Inflammatory macrophage (primary cell): ENCODE measurements at regions not wholly inside any gene's neighbourhood (a gene's known extent, or its start where the extent isn't known, plus 50 kb on each side); places are given as distances from the start of the nearest gene placed in this dataset.

Experiments
- DNase-seq, 2 donors: peaks; one replicate each; pipeline ENCODE4 v3.0.0-alpha.2; 2020 to 2022

DNA sequence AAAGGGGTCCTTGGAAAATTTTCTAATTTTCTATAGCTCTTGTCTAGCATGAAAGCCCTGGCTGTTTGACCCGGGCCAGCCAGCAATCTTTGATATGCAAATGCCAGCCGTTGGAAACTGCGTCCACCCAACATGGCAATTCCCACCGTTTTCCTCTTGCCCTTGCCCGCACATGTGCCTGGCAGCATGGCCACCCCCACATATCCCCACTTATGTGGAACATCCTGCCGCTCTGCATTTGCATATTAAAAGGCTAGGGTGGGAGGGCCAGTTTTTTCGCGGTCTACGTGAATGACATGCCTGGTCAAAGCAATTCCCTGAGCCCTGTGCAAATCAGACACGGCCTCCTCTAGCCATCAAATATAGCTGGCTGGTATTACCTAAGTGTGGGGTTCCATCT, 110.3 kb upstream of the TDRD3 start:
- DNase-seq: no peak

DNA sequence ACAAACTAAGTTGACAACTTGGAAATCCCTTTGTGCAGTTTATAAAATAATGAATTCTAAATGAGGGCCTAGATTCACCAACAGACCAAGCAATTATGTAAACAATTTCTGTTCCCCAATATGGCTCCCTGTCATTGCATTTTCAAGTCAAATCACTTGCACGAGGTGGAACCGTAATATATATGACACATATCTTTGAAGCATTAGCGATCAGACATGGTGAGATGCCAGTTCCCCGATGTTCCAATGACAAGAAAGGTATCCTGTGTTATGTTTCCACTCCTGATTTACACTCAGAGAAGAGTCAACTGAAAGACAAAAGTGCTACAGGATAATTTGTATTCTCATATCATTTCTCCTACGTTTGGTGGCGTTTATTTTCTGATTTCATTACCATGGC, 108.5 kb upstream of the TDRD3 start:
- DNase-seq: no peak

DNA sequence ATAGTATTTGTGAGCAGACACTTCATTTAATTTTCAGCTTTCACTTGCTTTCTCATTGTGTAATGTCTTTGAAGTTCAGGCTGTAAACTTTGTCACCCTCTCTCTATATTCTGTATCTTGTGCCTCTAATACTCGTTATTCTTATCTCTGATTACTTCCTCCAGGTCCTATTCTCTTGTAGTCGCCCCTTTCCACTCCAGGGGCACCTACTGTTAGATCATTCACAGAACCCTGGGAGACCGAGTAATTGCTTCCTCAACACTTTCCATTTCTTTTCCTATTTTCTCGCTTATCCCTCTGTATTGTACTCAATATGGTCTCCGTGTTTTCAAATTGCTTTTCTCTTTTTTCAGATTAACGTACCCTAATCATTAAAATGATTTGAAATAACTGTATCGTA, 93.9 kb upstream of the TDRD3 start:
- no peak for DNase-seq

DNA sequence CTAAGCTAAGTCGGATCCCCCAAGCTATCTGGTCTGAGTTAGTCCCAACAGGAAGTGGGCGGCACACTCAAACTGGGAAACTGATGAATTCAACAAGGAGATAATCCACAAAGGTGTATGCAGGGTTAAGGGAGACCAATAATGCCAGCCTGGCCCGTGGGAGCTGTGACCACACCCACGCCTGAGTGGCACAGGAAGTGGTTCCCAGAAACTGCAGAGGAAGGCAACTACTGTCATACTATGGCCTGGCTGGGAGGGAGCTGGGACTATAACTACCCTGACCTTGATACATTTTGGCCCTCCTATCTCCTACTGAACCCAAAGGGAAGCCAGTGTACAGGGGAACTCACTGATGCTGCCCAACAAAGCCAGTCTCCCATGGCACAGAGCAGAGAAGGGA, 85.5 kb upstream of the TDRD3 start:
- no peak for DNase-seq

DNA sequence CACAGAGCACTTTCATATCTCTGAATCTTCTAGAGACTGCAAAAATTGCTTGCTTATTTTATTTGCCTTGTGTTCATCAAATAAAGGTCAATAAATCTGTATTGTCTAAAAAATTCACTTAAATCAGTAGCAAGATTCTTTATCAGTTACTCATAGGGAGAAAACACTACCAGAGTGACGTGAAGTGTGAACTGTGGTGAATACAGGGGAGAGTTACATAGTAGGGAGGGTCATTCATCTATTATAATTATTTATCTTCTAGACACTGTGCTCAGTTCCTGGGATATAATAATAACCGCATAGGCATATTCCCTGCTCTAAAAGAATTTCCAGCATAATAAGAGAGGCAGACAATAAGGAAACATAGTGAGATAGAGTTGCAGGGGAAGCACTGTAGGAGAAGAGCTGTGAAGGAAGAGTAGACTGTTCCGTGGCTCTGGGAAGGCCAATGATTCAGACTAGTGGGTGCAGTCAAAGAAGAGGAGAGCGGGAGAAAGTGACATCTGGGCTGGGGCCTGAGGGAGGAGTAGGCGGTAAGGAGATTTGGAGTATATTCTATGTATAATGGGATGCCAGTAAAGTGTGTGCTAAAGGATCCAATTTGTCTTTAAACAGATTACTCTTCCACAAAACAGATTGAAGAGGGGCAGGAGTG, 84.0 kb upstream of the TDRD3 start:
- no peak for DNase-seq

DNA sequence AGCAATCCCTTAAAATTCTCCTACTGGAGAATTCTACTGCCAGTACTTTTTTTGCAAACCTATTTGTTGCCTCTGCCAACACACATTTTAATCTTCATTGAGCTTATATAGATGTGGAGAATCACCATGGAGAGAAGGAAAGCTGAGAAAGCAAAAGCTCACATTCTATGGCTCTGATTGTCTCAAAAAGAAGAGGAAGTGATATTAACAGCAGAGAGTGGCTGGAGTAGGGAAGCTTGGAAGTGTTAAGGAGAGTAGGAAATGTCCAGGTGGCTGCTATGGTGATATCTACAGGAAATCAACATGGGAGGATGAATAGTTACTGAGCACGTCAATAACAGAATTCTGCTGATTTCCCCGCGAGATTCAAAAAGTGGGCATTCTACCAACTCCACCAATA, 78.8 kb upstream of the TDRD3 start:
- DNase-seq: no peak

DNA sequence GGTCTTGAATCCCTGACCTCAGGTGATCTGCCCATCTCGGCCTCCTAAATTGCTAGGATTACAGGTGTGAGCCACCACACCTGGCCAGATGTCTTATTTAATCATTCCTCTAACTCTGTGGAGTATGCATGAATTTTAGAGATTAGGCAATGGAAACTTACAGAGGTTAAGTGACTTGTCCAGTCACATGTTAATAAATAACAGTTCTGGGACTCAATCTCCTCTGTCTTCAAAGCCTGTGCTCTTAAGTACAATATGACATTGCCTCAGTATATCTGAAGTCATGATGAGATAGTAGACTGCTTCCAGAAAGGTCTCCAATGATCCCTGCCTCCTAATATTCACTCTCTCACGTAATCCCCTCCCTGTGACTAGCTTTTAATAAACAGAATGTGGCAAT, 72.9 kb upstream of the TDRD3 start:
- no peak for DNase-seq

DNA sequence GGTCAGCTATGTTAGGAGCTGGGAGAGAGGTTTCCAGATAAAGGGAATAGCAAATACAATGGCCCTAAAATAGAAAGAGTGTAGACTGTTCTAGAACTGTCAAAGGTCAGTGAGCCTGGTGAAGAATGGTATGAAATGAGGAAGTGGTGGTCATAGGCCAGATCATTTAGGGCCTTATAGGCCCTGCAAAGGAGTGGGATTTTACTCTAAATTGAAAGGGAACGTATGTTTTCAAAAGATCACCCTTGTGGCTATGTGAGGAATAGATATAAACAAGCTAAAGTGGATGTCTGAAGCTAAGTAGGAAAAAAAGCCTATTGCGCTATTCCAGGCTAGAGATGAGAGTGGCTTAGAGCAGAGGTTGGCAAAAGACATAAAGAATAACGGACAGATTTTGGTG, 70.7 kb upstream of the TDRD3 start:
- no peak for DNase-seq

DNA sequence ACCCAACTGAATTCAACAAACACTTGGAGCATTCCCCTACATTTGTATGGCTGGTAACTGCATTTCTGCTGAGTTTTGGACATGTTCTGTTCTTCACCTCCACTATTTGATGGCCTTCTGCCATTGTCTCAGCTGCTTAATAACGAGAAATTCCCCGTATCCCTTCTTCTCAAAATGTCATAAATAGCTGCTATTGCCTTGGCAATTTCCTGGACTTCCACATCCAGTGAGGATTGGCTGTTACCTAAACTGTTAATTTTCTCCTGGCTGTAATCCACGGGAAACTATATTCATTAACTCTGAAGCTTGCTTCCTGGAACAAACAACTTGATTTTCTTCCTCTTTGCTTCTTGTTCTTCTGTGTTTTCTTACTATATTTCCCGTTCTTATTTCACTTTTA, 69.5 kb upstream of the TDRD3 start:
- no peak for DNase-seq

DNA sequence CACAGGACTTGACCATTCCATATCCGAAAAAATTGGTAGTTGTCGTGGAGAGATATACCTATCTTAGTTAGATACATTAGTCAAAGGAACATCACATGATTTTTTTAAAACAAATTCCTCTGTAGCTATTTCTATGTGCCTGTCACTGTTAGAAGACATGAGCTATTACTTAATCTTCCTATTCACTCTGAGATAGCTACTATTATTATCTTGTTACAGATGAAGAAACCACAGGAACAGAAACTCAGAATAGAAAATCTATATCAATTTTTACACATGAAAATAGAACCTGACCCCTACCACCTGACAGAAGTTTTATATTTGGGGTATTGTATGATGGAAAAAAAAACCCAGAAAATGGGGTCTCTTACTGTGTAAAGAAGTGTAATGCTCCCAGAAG, 68.9 kb upstream of the TDRD3 start:
- DNase-seq: no peak

DNA sequence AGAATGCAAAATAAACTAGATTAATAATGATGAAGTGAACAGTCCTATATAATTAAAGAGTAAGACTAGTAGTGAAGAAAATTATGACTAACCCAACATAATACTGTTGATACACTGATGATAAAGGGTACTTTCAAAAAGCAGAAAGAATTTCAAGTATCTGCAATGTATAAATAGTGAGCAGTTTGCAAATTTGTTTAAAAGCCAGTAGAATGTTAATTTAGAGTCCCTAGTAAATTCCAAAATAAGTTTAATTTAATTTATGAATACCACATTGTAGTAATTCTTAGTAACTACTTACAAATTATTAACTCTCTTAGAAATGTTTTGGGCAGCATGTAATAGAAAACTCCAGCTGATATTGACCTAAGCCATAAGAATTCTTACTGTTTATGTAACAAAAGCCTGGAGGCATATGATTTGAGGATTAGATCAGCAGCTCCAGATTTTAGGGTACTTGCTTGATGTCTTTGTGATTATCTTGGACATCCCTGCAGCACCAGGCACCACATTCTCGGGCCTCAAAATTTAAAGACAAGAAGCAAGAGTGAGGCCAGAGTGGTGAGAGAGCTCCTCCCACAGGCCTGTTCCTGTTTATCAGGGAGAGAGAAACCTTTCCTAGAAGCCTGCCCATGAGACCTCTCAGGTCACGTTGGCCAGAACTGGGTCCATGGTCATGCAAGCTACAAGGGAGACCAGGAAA, 67.6 kb upstream of the TDRD3 start:
- DNase-seq: peak; percentile 12 to 36

DNA sequence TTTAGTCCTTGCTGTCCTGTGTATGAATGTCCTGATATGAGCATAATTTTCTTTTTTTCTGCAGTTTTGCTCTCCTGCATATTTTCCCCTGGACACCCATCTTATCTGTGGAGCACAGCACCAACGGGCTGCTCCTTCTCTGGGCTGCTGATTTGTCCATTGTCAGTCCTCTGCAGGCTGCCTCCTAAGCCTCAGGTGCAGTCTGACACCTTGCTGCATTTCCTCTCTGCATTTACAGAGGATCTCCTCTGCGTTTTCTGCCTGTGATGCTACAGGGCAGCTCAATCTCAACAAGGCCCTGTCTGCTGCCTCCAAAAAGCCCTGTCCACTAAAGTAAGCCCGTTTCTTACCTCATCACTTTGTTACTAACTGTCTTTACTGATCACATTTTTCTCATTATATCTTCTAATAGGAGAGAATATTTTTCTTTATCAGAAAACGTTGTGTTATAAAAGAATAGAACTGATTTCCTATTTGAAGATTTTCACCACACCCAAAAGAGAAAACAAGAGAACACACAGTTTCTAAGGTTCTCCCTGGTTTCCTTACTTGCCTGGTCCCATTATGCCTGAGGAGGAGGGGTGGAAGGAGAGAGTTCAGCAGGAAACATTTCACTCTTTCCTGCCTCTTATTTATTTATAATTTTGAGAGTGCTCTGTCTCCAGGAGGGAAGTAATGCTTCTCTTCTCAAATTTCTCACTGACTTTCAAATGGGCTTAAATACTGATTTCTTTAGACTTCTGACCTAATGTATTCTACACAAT, 65.6 kb upstream of the TDRD3 start:
- DNase-seq: no peak

DNA sequence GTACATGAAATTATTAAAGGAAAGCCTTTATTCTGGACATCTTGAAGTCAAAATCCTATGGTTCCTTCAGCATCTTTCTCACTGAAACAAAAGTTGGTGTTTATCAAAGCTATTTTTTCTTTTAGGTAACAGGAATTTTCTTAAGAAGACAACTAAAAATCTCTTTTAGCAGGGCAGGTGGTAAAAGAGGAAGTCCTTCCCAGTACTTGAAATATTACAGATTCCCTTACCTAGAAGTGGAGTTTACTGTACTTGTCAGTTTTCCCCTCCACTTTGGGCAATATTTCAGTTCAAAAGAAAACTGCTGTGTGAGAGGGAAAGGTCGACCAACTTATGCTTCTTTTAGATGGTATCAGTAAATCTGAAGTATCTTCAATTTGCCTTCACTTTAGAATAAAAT, 64.3 kb upstream of the TDRD3 start:
- DNase-seq: no peak

DNA sequence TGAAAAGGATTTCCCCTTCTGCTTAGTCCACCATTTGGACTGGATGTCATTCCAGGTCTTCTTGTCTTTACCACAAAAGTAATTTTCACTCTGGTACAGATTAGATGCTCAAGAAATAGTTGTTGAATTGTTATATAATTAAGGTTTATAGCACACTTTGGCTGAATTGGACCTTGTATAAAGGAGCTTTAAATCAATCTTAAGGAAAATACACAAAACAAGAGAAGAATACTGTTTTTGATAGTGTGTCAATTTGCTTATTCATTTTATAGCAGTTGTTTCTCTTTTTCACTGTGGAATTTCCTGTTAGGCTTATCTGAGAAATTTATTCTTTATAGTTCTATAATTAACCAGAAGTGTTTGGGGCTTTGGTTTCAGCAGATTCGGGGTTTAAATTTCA, 62.7 kb upstream of the TDRD3 start:
- DNase-seq: no peak

DNA sequence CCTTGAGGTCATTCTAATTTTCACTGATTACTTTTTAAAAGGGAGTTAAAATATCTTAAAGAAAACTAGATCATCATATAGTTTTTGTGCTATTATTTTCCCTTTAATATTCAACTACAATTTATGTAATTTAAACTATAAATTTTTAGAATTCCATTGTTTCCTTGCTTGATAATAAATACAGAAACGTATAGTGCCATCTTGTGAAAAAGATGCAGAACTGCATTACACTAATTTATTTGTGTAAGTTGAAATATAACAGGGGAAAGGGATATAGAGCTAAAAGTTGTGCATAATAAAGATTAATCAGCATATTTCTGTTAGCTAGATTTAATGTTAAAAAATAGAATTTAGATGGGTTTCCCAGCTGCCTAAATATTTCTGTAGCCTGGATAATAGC, 61.5 kb upstream of the TDRD3 start:
- peak in 1 of 2 donors; percentile 12 for DNase-seq

DNA sequence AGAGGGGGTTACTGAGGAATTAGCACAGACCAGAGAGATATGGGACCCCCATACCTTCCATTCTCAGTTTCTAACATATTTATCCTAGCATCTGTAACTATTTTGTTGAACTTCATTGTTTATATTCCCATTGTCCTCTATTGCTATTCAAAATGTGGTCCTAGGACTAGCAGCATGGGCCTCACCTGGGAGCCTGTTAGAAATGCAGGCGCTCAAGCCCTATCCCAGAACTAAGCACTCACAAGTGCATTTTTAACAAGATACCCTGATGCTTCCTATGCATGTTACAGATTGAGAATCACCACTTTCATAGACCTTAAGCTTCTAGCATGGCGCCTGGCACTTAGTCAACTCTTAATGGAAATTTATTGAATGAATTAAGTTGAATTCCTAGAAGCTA, 58.3 kb upstream of the TDRD3 start:
- DNase-seq: no peak

DNA sequence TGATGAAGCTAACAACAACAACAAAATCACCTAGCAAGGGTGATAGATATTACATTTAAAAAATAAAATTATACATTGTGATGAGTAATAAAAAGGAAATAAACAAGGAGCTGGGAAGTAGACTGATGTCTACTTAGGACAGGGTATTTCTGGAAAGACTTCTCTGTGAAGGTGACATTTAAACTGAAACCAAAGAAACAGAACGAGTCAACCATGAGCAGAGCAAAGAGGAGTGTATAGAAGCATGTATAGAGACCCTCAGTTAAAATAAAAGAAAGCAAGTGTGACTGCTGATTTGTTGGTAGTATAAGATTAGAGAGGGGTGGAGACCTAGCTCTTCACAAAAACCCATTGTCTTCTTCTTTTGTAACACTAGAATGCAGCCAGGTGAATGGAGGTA, 53.0 kb upstream of the TDRD3 start:
- no peak for DNase-seq

DNA sequence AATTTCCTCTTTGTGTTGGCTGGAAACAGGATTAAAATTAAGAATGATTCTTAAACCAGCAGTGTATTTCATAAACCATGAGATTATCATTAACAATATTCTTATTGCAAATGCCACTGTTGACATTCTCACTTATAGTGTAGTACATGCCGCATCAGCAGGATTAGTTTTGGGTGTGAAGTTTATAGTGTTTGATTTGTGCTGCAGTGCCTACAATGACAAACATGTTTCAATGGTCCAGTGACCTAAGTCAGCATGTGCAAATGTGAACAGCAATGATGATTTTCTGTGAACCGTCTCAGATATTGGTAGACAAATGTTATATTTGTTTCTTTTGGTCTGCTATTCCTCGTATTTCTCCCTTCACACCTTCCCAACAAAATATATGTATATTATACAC, 49.8 kb upstream of the TDRD3 start:
- DNase-seq: no peak
